Psoas muscle (tissue), 7 donors: ENCODE measurements at regions not wholly inside any gene's neighbourhood (a gene's known extent, or its start where the extent isn't known, plus 50 kb on each side); places are given as distances from the start of the nearest gene placed in this dataset.

Source experiments
- ATAC-seq, 4 donors: fragments of 200-7000 bp; cut with Tn5 transposase; one replicate each; pipeline ENCODE4 v1.9.1; 2020; ENCODE audit warnings: moderate library complexity in 3 of 4, mild to moderate bottlenecking in 2 of 4
- DNase-seq, 2 donors: peaks; one replicate each; pipeline ENCODE4 v3.0.0-alpha.2; 2020
- H3K27ac ChIP-seq: fragments of 200-600 bp; one replicate; pipeline ENCODE4 v1.8.0; 2022
- H3K27me3 ChIP-seq, 3 donors: fragments of 200-600 bp in 1 of 3; one replicate each; pipeline versions ENCODE4 v1.6.1 to v1.8.0; 2013 to 2022; ENCODE audit warnings: low read length in 2 of 3, mild to moderate bottlenecking in 2 of 3, moderate library complexity in 1 of 3; ENCODE audit not compliant: insufficient read depth in 3 of 3
- H3K36me3 ChIP-seq, 2 donors: fragments of 200-600 bp in 1 of 2; one replicate each; pipeline versions ENCODE4 v1.6.1 to v1.8.0; 2013 to 2022; ENCODE audit warnings: low read depth in 1 of 2, mild to moderate bottlenecking in 1 of 2, moderate library complexity in 1 of 2; ENCODE audit not compliant: insufficient read depth in 1 of 2
- H3K4me1 ChIP-seq: fragments of 200-600 bp; one replicate; pipeline ENCODE4 v1.8.0; 2022
- H3K4me3 ChIP-seq: fragments of 200-600 bp; one replicate; pipeline ENCODE4 v1.8.0; 2022; ENCODE audit warnings: mild to moderate bottlenecking
- H3K9me3 ChIP-seq: fragments of 200-600 bp; one replicate; pipeline ENCODE4 v1.8.0; 2022
- CTCF ChIP-seq: fragments of 200-600 bp; IDR thresholded peaks from one replicate; pipeline ENCODE4 v1.8.0; 2022; ENCODE audit warnings: antibody characterized with exemption
- WGBS, 3 donors: extraction: QIAGEN DNeasy Blood & Tissue Kit; methylation state at CpG; one replicate each; pipeline versions ENCODE4 v1.1.6 to v1.1.7; 2013; 5-methylcytosine and 5-hydroxymethylcytosine counted together
- intact Hi-C, 2 donors: fragments of 100-400 bp; cut with DNase I; formaldehyde crosslinking; loops; one replicate each; pipeline versions ENCODE4 v1.11.0 to v1.14.2; 2022
- donor health status: healthy with polysubstance abuse.
- donor health status: DM: no; HTN: no; CAD: no; lungs with moderate emphysema.
- donor health status: Bipolar disorder and iron deficiency.
- donor health status: healthy.
- donor health status: DM: yes; HTN: yes; CAD: no.
- donor health status: DM: no; HTN: no; CAD: no.
- donor health status: DM: yes; HTN: yes; CAD: no.

GRCh38 chr3:127448161-127448561 lies 142.4 kb downstream of the TPRA1 start:
- TF ChIP-seq CTCF: no peak
- no peaks in the 10 kb centered on the region for H3K9me3 ChIP-seq
- peaks cover 0 to 14% (median 13%) of the 10 kb centered on the region in 3 donors for H3K27me3 ChIP-seq
- intact Hi-C loops: no loop called here
- ATAC-seq: no peak
- no peaks in the 10 kb centered on the region for H3K4me1 ChIP-seq
- no peaks in the 10 kb centered on the region for H3K36me3 ChIP-seq
- no peak overlapping the region for H3K4me3 ChIP-seq
- no peak overlapping the region for H3K27ac ChIP-seq
- no peak for DNase-seq
- WGBS, 3 donors: 59 to 72% (median 62%) methylated on average over 3 of the region's 3 CpGs

GRCh38 chr3:127446756-127447155 lies 143.8 kb downstream of the TPRA1 start:
- Histone ChIP-seq H3K27me3 (peaks cover 0 to 11% (median 7%) of the 10 kb centered on the region in 3 donors), H3K9me3 (no peaks in the 10 kb centered on the region), H3K27ac (no peak overlapping the region), H3K36me3 (no peaks in the 10 kb centered on the region), H3K4me1 (no peaks in the 10 kb centered on the region), H3K4me3 (no peak overlapping the region)
- no peak for TF ChIP-seq CTCF
- DNase-seq: no peak
- 76 to 90% (median 87%) methylated on average over 4 of the region's 4 CpGs for WGBS, 3 donors
- intact Hi-C loops: no loop called here
- ATAC-seq: no peak

GRCh38 chr3:127445581-127446343 lies 144.8 kb downstream of the TPRA1 start:
- Histone ChIP-seq H3K27ac (no peak overlapping the region), H3K9me3 (no peaks in the 10 kb centered on the region), H3K27me3 (peaks cover 0 to 10% (median 5%) of the 10 kb centered on the region in 3 donors), H3K4me3 (no peak overlapping the region), H3K36me3 (no peaks in the 10 kb centered on the region), H3K4me1 (no peaks in the 10 kb centered on the region)
- intact Hi-C loops: no loop called here
- 85 to 88% (median 88%) methylated on average over 14 of the region's 14 CpGs for WGBS, 3 donors
- no peak for TF ChIP-seq CTCF
- DNase-seq (no peak), ATAC-seq (no peak)

GRCh38 chr3:127444761-127445160 lies 145.8 kb downstream of the TPRA1 start:
- whole genome bisulfite sequencing, 3 donors: 73 to 91% (median 86%) methylated on average over 2 of the region's 2 CpGs
- no peaks in the 10 kb centered on the region for H3K4me1 ChIP-seq
- DNase-seq (no peak), ATAC-seq (no peak)
- H3K27me3 ChIP-seq: peaks cover 0 to 10% (median 0%) of the 10 kb centered on the region in 3 donors
- intact Hi-C loops: no loop called here
- H3K27ac ChIP-seq: no peak overlapping the region
- H3K4me3 ChIP-seq: no peak overlapping the region
- H3K9me3 ChIP-seq: no peaks in the 10 kb centered on the region
- no peak for TF ChIP-seq CTCF
- H3K36me3 ChIP-seq: no peaks in the 10 kb centered on the region
